GM12891 (cell line): ENCODE measurements at regions not wholly inside any gene's neighbourhood (a gene's known extent, or its start where the extent isn't known, plus 50 kb on each side); places are given as distances from the start of the nearest gene placed in this dataset.

Experiments used
- PAX5 ChIP-seq: IDR thresholded peaks from 2 replicates; pipeline ENCODE4 v1.6.1; 2011; ENCODE audit warnings: low read length, moderate library complexity, mild to moderate bottlenecking; ENCODE audit not compliant: insufficient read depth, severe bottlenecking
- POLR2A ChIP-seq: IDR thresholded peaks from 2 replicates; pipeline ENCODE4 v1.6.1; 2011; ENCODE audit warnings: low read depth, low read length, control low read depth
- POLR2AphosphoS5 ChIP-seq: IDR thresholded peaks from 2 replicates; pipeline ENCODE4 v1.6.1; 2011; ENCODE audit warnings: low read depth, low read length, control low read depth
- SPI1 ChIP-seq: IDR thresholded peaks from 2 replicates; pipeline ENCODE4 v1.6.1; 2011; ENCODE audit warnings: low read depth, low read length, control low read depth

- no peak for TF ChIP-seq POLR2AphosphoS5
- no peak for TF ChIP-seq SPI1
- no peak for TF ChIP-seq PAX5
- no peak for TF ChIP-seq POLR2A
Measured at GRCh38 chr7:106756071-106756470, 95.1 kb upstream of the CCDC71L start.
